Keratinocyte (primary cell): ENCODE measurements at regions not wholly inside any gene's neighbourhood (a gene's known extent, or its start where the extent isn't known, plus 50 kb on each side); places are given as distances from the start of the nearest gene placed in this dataset.

Experiments
- DNase-seq: peaks from one replicate; pipeline ENCODE4 v3.0.0-alpha.2; 2011; ENCODE audit warnings: low read depth, missing footprints, low spot score
- FAIRE-seq: peaks from 2 replicates; lab custom pipeline; 2011; peaks lifted over from hg19 to GRCh38; lab: Jason Lieb, UNC
- H2AFZ ChIP-seq: 2 replicates; pipeline ENCODE4 v1.6.0; 2012; ENCODE audit warnings: low read length, control low read depth, inconsistent platforms; ENCODE audit not compliant: control insufficient read depth
- H3K27ac ChIP-seq: 2 replicates; pipeline ENCODE4 v1.5.1; 2011; ENCODE audit warnings: low read length; ENCODE audit not compliant: control insufficient read depth, insufficient read depth
- H3K27me3 ChIP-seq: 3 replicates; pipeline ENCODE4 v1.6.0; 2011; ENCODE audit warnings: low read length; ENCODE audit not compliant: control insufficient read depth, insufficient read depth; ENCODE audit errors: extremely low read depth
- H3K36me3 ChIP-seq, 2 experiments: 2 replicates in 1 of 2; 3 replicates in 1 of 2; pipeline ENCODE4 v1.5.1; 2011; ENCODE audit warnings: low read length in 2 of 2, mild to moderate bottlenecking in 1 of 2; ENCODE audit not compliant: control insufficient read depth in 2 of 2, insufficient read depth in 2 of 2; ENCODE audit errors: extremely low read depth in 1 of 2
- H3K4me1 ChIP-seq: 3 replicates; pipeline ENCODE4 v1.5.1; 2011; ENCODE audit warnings: low read length; ENCODE audit not compliant: control insufficient read depth, insufficient read depth; ENCODE audit errors: extremely low read depth
- H3K4me2 ChIP-seq: 3 replicates; pipeline ENCODE4 v1.6.0; 2011; ENCODE audit warnings: low read depth, low read length; ENCODE audit not compliant: control insufficient read depth, insufficient read depth; ENCODE audit errors: extremely low read depth
- H3K4me3 ChIP-seq, 3 experiments: fragments of 200-600 bp in 1 of 3; sonication (generic) in 1 of 3; 2 replicates in 2 of 3; 3 replicates in 1 of 3; pipeline ENCODE4 v1.5.1; 2011 to 2016; ENCODE audit warnings: low read length in 3 of 3, mild to moderate bottlenecking in 3 of 3, control low read depth in 2 of 3, inconsistent platforms in 1 of 3, low read depth in 1 of 3, mixed read lengths in 1 of 3, mixed run types in 1 of 3, moderate library complexity in 1 of 3; ENCODE audit not compliant: control insufficient read depth in 2 of 3, insufficient read depth in 2 of 3; ENCODE audit errors: extremely low read depth in 1 of 3
- H3K79me2 ChIP-seq: 2 replicates; pipeline ENCODE4 v1.6.0; 2012; ENCODE audit warnings: low read length; ENCODE audit not compliant: control insufficient read depth, insufficient read depth
- H3K9ac ChIP-seq: 3 replicates; pipeline ENCODE4 v1.6.0; 2011; ENCODE audit warnings: low read length; ENCODE audit not compliant: control insufficient read depth, insufficient read depth; ENCODE audit errors: extremely low read depth
- H3K9me1 ChIP-seq: 3 replicates; pipeline ENCODE4 v1.6.0; 2011; ENCODE audit warnings: low read length; ENCODE audit not compliant: control insufficient read depth, insufficient read depth; ENCODE audit errors: extremely low read depth
- H3K9me3 ChIP-seq: 2 replicates; pipeline ENCODE4 v1.5.1; 2012; ENCODE audit warnings: low read depth, low read length; ENCODE audit not compliant: control insufficient read depth
- H4K20me1 ChIP-seq: 3 replicates; pipeline ENCODE4 v1.6.0; 2011; ENCODE audit warnings: low read length; ENCODE audit not compliant: control insufficient read depth, insufficient read depth; ENCODE audit errors: extremely low read depth
- CTCF ChIP-seq, 3 experiments: IDR thresholded peaks in 1 of 3; conservative IDR thresholded peaks in 1 of 3; optimal IDR thresholded peaks in 1 of 3; 2 replicates in 2 of 3; 3 replicates in 1 of 3; pipeline versions ENCODE3 to v1.5.1; 2011; ENCODE audit warnings: low read length in 3 of 3, mild to moderate bottlenecking in 3 of 3, moderate library complexity in 2 of 3, control low read depth in 1 of 3, inconsistent platforms in 1 of 3; ENCODE audit not compliant: insufficient read depth in 2 of 3; ENCODE audit errors: extremely low read depth in 1 of 3
- EZH2 ChIP-seq: IDR thresholded peaks from one replicate; pipeline ENCODE4 v1.6.1; 2012; ENCODE audit warnings: inconsistent platforms, mild to moderate bottlenecking, low read length, moderate library complexity
- dilution Hi-C: fragments of 300-500 bp; cut with MboI; formaldehyde crosslinking; loops from one replicate; pipeline ENCODE4 v1.7.0; 2020; ENCODE audit warnings: low sequenced_read_pairs; ENCODE audit not compliant: extremely low pct_ligation_motif_present

- H3K27ac ChIP-seq = no peak overlapping the region
- no peak overlapping the region for H3K4me3 ChIP-seq
- no peaks in the 10 kb centered on the region for H3K36me3 ChIP-seq
- TF ChIP-seq CTCF (optimal IDR thresholded peaks at IDR 0.05 in 1 of 3, IDR thresholded peaks at IDR 0.05 in 1 of 3, conservative IDR thresholded peaks at IDR 0.05 in 1 of 3; ENCODE audit: extremely low read depth in 1 of 3, insufficient read depth in 2 of 3, low read length in 3 of 3) (no peak), EZH2 (no peak)
- FAIRE-seq (no peak), DNase-seq (no peak)
- peaks cover 11% of the 10 kb centered on the region for H3K4me1 ChIP-seq
- H3K9me1 ChIP-seq = no peaks in the 10 kb centered on the region
- H3K9me3 ChIP-seq = no peaks in the 10 kb centered on the region
- no peak overlapping the region for H2AFZ ChIP-seq
- H3K9ac ChIP-seq = no peak overlapping the region
- H3K4me2 ChIP-seq = no peak overlapping the region
- peaks cover 6% of the 10 kb centered on the region for H3K27me3 ChIP-seq
- no peaks in the 10 kb centered on the region for H3K79me2 ChIP-seq
- no peaks in the 10 kb centered on the region for H4K20me1 ChIP-seq
- dilution Hi-C loops = no loop called here
Measured at GRCh38 chr11:119472856-119473222, 49.9 kb upstream of the THY1 start.
